ENCODE measurements at regions not wholly inside any gene's neighbourhood (a gene's known extent, or its start where the extent isn't known, plus 50 kb on each side); places are given as distances from the start of the nearest gene placed in this dataset.
A peak's percentile ranks its signal among the peaks of the same experiment; 100 is the strongest.

DNA sequence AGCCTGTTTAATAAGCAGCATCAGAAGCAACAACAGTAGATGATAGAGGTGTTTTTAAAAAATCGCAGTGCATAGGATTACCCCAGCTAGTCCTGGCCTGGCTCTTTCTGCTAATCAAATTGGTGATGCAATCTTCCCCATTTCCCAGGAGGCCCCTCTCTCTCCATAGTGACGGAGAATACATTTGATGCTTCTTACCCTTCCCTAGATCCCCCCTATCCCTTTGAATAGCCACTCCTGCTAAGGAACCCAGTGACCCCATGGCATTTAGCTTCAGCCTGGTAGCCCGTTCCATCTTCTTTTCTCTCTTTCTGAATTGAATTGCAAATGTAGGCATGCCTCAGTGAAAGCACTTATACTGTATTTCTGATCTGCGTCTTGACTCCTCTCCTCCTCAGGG is 223.6 kb upstream of the GAP43 start:
- DNase-seq (ENCODE audit: low spot score): no peak
- H3K36me3 ChIP-seq (replicated peaks in 1 of 2; ENCODE audit: control insufficient read depth in 1 of 2, insufficient read depth in 2 of 2, low read length in 2 of 2): no peaks in the 10 kb centered on the region
- no peaks in the 10 kb centered on the region; a peak in 1 of 5 replicates for H3K27me3 ChIP-seq (ENCODE audit: control insufficient read depth in 1 of 2, insufficient read depth in 2 of 2, low read length in 2 of 2)
- 21% methylated on average over 4 of the region's 4 CpGs for WGBS (ENCODE audit: low lambda C conversion rate)
- H2AFZ ChIP-seq (ENCODE audit: low read length): no peak overlapping the region
- H3K4me2 ChIP-seq (ENCODE audit: low read depth, low read length): no peak overlapping the region
- H3K79me2 ChIP-seq (ENCODE audit: insufficient read depth, low read length): no peaks in the 10 kb centered on the region
- no peaks in the 10 kb centered on the region for H3K9me3 ChIP-seq (ENCODE audit: low read length)
- in situ Hi-C loops (cut with HindIII; ENCODE audit: extremely low pct_ligation_motif_present, low pct_unique_long_range_greater_than_20kb) (no loop called here), intact Hi-C loops (cut with micrococcal nuclease; ENCODE audit: unreplicated experiment) (no loop called here)
- no peaks in the 10 kb centered on the region for H3K4me1 ChIP-seq (ENCODE audit: insufficient read depth, low read length)
- no TSS peak for BruUV-seq (replicated peaks)
- no peak overlapping the region for H3K9ac ChIP-seq (ENCODE audit: insufficient read depth, low read depth, low read length)
- ChIA-PET POLR2A (no interaction called here), CTCF (ENCODE audit: low intra/inter-chr PET ratio, low total read pairs) (no interaction called here)
- no peak overlapping the region for H3K27ac ChIP-seq (ENCODE audit: extremely low read length, insufficient read depth, low read length)
- TF ChIP-seq NPAS2 (CRISPR knock-in tag; IDR thresholded peaks at IDR 0.05; ENCODE audit: borderline replicate concordance): no peak
- TF ChIP-seq CEBPB (IDR thresholded peaks at IDR 0.05; ENCODE audit: borderline replicate concordance, low read depth, low read length): 0 out of 2 replicates have a peak, but pooled peaks have one; percentile 4
- TF ChIP-seq ZNF761 (CRISPR knock-in tag; conservative IDR thresholded peaks at IDR 0.05): no peak
- TF ChIP-seq, protein P1, sequence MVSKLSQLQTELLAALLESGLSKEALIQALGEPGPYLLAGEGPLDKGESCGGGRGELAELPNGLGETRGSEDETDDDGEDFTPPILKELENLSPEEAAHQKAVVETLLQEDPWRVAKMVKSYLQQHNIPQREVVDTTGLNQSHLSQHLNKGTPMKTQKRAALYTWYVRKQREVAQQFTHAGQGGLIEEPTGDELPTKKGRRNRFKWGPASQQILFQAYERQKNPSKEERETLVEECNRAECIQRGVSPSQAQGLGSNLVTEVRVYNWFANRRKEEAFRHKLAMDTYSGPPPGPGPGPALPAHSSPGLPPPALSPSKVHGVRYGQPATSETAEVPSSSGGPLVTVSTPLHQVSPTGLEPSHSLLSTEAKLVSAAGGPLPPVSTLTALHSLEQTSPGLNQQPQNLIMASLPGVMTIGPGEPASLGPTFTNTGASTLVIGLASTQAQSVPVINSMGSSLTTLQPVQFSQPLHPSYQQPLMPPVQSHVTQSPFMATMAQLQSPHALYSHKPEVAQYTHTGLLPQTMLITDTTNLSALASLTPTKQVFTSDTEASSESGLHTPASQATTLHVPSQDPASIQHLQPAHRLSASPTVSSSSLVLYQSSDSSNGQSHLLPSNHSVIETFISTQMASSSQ (IDR thresholded peaks at IDR 0.05; ENCODE audit: low read depth): no peak
- TF ChIP-seq, protein P1 (CRISPR knock-in tag; IDR thresholded peaks at IDR 0.05; ENCODE audit: borderline replicate concordance): no peak
- no peak for TF ChIP-seq RBM22 (optimal IDR thresholded peaks at IDR 0.05; ENCODE audit: low read length)
- TF ChIP-seq ZNF574 (CRISPR knock-in tag; IDR thresholded peaks at IDR 0.05): no peak
- no peak for TF ChIP-seq ZNF879 (CRISPR knock-in tag; IDR thresholded peaks at IDR 0.05)
- no peak for FAIRE-seq
- no peaks in the 10 kb centered on the region for H4K20me1 ChIP-seq (ENCODE audit: insufficient read depth, low read length)
- no peak overlapping the region for H3K4me3 ChIP-seq (replicated peaks in 1 of 3; ENCODE audit: insufficient read depth in 1 of 3, low read depth in 2 of 3, low read length in 3 of 3)
- no peak for ATAC-seq

All from HepG2 (cell line).